ENCODE measurements at regions not wholly inside any gene's neighbourhood (a gene's known extent, or its start where the extent isn't known, plus 50 kb on each side); places are given as distances from the start of the nearest gene placed in this dataset.

- no peak for DNase-seq
- no peak overlapping the region for H3K27ac ChIP-seq
- H3K36me3 ChIP-seq, result no peaks in the 10 kb centered on the region
- no peaks in the 10 kb centered on the region for H3K4me1 ChIP-seq
- no peaks in the 10 kb centered on the region for H3K9me3 ChIP-seq
- TF ChIP-seq CTCF (IDR thresholded peaks at IDR 0.05), result no peak
- intact Hi-C loops (cut with DNase I; ENCODE audit: low total_unique reads), result no loop called here
- H3K27me3 ChIP-seq, result no peaks in the 10 kb centered on the region
- H3K4me3 ChIP-seq, result no peak overlapping the region
Observed at GRCh38 chr2:193990868-193991267, 1666.2 kb upstream of the SLC39A10 start.

DNA sequence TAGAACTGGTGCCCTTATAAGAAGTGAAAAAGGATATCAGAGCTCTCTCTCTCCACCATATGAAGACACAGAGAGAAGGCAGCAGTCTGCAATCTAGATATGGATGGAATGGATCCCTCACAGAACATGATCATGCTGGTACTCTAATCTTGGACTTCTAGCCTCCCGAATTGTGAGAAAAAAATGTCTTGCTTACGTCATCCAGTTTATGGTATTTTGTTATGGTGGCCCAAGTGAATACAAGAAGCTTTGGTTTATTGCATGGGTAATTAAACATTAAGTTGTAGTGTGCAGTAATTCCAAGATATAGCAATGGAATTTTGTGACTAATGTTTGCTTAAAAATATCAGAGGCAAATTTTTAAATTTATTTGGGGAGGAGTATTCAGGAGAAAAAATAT, 1667.4 kb upstream of the SLC39A10 start:
- no peak overlapping the region for H3K27ac ChIP-seq
- TF ChIP-seq CTCF (IDR thresholded peaks at IDR 0.05), result no peak
- intact Hi-C loops (cut with DNase I; ENCODE audit: low total_unique reads), result no loop called here
- no peaks in the 10 kb centered on the region for H3K4me1 ChIP-seq
- no peak for DNase-seq
- no peak overlapping the region for H3K4me3 ChIP-seq
- no peaks in the 10 kb centered on the region for H3K9me3 ChIP-seq
- no peaks in the 10 kb centered on the region for H3K36me3 ChIP-seq
- no peaks in the 10 kb centered on the region for H3K27me3 ChIP-seq

GRCh38 chr2:193988784-193989183, 1668.2 kb upstream of the SLC39A10 start:
- Histone ChIP-seq H3K27ac (no peak overlapping the region), H3K27me3 (no peaks in the 10 kb centered on the region), H3K4me3 (no peak overlapping the region), H3K9me3 (no peaks in the 10 kb centered on the region), H3K36me3 (no peaks in the 10 kb centered on the region), H3K4me1 (no peaks in the 10 kb centered on the region)
- TF ChIP-seq CTCF (IDR thresholded peaks at IDR 0.05), result no peak
- DNase-seq, result no peak
- intact Hi-C loops (cut with DNase I; ENCODE audit: low total_unique reads), result no loop called here

GRCh38 chr2:193985272-193985671, 1671.8 kb upstream of the SLC39A10 start:
- Histone ChIP-seq H3K36me3 (no peaks in the 10 kb centered on the region), H3K27ac (no peak overlapping the region), H3K9me3 (no peaks in the 10 kb centered on the region), H3K4me3 (no peak overlapping the region), H3K27me3 (no peaks in the 10 kb centered on the region), H3K4me1 (no peaks in the 10 kb centered on the region)
- intact Hi-C loops (cut with DNase I; ENCODE audit: low total_unique reads), result no loop called here
- DNase-seq, result no peak
- TF ChIP-seq CTCF (IDR thresholded peaks at IDR 0.05), result no peak

DNA sequence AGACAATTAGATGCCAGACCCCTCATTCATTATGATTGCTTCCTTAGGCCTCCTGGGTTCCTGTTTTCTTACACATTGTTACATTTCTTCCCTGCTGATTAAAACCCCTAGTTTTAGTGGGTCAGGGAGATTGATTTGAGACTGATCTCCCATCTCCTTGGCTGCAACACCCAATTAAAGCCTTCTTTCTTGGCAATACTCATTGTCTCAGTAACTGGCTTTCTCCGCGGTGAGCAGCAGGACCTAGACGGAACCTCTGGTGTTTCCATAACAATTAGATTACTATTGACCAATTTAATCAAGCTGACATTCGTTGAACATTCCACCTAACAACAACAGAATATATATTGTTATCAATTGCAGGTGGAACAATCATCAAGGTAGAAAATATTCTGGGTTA, 1676.4 kb upstream of the SLC39A10 start:
- intact Hi-C loops (cut with DNase I; ENCODE audit: low total_unique reads), result no loop called here
- DNase-seq, result no peak
- Histone ChIP-seq H3K27ac (no peak overlapping the region), H3K4me1 (no peaks in the 10 kb centered on the region), H3K27me3 (no peaks in the 10 kb centered on the region), H3K9me3 (no peaks in the 10 kb centered on the region), H3K4me3 (no peak overlapping the region), H3K36me3 (no peaks in the 10 kb centered on the region)
- no peak for TF ChIP-seq CTCF (IDR thresholded peaks at IDR 0.05)

GRCh38 chr2:193973781-193974180, 1683.2 kb upstream of the SLC39A10 start:
- DNase-seq, result no peak
- Histone ChIP-seq H3K4me3 (no peak overlapping the region), H3K27ac (no peak overlapping the region), H3K36me3 (no peaks in the 10 kb centered on the region), H3K27me3 (no peaks in the 10 kb centered on the region), H3K4me1 (no peaks in the 10 kb centered on the region), H3K9me3 (no peaks in the 10 kb centered on the region)
- no peak for TF ChIP-seq CTCF (IDR thresholded peaks at IDR 0.05)
- intact Hi-C loops (cut with DNase I; ENCODE audit: low total_unique reads), result no loop called here

Data from tibial artery (tissue), 4 donors.